ENCODE measurements at regions not wholly inside any gene's neighbourhood (a gene's known extent, or its start where the extent isn't known, plus 50 kb on each side); places are given as distances from the start of the nearest gene placed in this dataset.

DNA sequence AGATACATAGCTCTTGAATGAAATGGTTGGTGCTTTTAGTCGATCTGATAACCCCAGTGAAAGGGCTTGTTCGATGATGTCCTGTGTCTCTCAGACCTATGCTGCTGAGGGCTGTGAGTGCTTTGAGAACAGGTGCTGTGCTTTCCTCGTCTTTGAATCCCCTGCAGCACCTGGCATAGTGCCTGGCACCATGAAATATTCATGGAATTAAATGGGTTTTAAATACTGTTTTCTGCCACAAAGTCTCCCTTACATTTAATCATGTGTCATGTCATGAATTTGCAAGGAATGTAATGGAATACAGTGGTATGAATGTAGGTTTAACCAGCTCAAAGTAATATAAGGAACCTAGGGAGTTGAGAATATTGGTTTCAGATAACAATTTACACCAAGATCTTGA, 220.5 kb upstream of the PRICKLE1 start:
- Histone ChIP-seq H2AFZ (ENCODE audit: low read depth, low read length, poor library complexity, severe bottlenecking) (no peak overlapping the region), H3K9ac (ENCODE audit: low read length) (no peak overlapping the region), H3K9me3 (ENCODE audit: control insufficient read depth in 1 of 2, insufficient read depth in 1 of 2, low read depth in 1 of 2, low read length in 2 of 2) (no peaks in the 10 kb centered on the region), H3K27me3 (ENCODE audit: insufficient read depth, low read length) (no peaks in the 10 kb centered on the region), H3K9me2 (ENCODE audit: insufficient read depth) (no peaks in the 10 kb centered on the region), H3K4me2 (ENCODE audit: low read length) (no peak overlapping the region), H4K20me1 (ENCODE audit: insufficient read depth) (no peaks in the 10 kb centered on the region), H3K36me3 (ENCODE audit: control insufficient read depth in 1 of 2, insufficient read depth in 2 of 2, low read length in 2 of 2) (no peaks in the 10 kb centered on the region), H3K4me1 (ENCODE audit: control insufficient read depth in 1 of 2, insufficient read depth in 2 of 2, low read length in 2 of 2) (no peaks in the 10 kb centered on the region), H3K79me2 (ENCODE audit: insufficient read depth, low read length) (no peaks in the 10 kb centered on the region), H3K27ac (ENCODE audit: low read depth, low read length) (no peak overlapping the region), H3K4me3 (replicated peaks in 1 of 2; ENCODE audit: low read depth in 1 of 2, low read length in 2 of 2) (no peak overlapping the region)
- BruUV-seq (replicated peaks): no TSS peak
- ChIA-PET CTCF (no interaction called here), RAD21 (ENCODE audit: low non-redundant PET in 1 of 2, low total read pairs in 2 of 2, uncharacterized antibody in 2 of 2, unreplicated experiment in 2 of 2) (no interaction called here), POLR2A (no interaction called here)
- TF ChIP-seq RAD21 (IDR thresholded peaks at IDR 0.05; ENCODE audit: low read depth): no peak
- TF ChIP-seq YY1 (IDR thresholded peaks at IDR 0.05; ENCODE audit: extremely low read depth, insufficient replicate concordance, low read depth, low read length): no peak
- DNase-seq (ENCODE audit: low read depth, low spot score): no peak
- ATAC-seq: no peak
- intact Hi-C loops (cut with micrococcal nuclease): no loop called here

DNA sequence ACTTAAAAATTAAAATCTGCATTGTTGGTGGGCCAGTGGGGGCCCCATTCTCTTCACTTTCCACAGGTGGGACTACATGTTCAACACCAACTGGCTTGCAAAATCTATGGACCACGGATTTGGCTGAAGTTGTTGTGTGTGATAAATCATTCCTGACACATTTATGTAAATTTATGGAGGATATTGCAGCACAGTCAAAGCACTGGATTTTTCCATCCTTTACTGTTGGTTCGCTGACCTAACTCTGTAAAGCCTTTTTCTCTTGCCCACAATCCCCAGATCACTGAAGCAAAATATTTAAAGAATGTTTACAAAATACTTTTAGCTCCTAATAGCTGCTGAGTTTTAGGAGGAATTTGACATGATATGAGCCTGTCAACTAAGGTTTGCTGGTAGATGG, 219.7 kb upstream of the PRICKLE1 start:
- H3K4me3 ChIP-seq (replicated peaks in 1 of 2; ENCODE audit: low read depth in 1 of 2, low read length in 2 of 2): no peak overlapping the region
- no TSS peak for BruUV-seq (replicated peaks)

More for the DNA sequence above, 219.7 kb upstream of the PRICKLE1 start:
- no peak overlapping the region for H3K27ac ChIP-seq (ENCODE audit: low read depth, low read length)
- ATAC-seq: no peak
- no peaks in the 10 kb centered on the region for H3K9me3 ChIP-seq (ENCODE audit: control insufficient read depth in 1 of 2, insufficient read depth in 1 of 2, low read depth in 1 of 2, low read length in 2 of 2)
- ChIA-PET POLR2A (no interaction called here), CTCF (no interaction called here), RAD21 (ENCODE audit: low non-redundant PET in 1 of 2, low total read pairs in 2 of 2, uncharacterized antibody in 2 of 2, unreplicated experiment in 2 of 2) (no interaction called here)
- H3K79me2 ChIP-seq (ENCODE audit: insufficient read depth, low read length): no peaks in the 10 kb centered on the region
- intact Hi-C loops (cut with micrococcal nuclease): no loop called here
- no peaks in the 10 kb centered on the region for H3K4me1 ChIP-seq (ENCODE audit: control insufficient read depth in 1 of 2, insufficient read depth in 2 of 2, low read length in 2 of 2)
- H3K27me3 ChIP-seq (ENCODE audit: insufficient read depth, low read length): no peaks in the 10 kb centered on the region
- no peak overlapping the region for H2AFZ ChIP-seq (ENCODE audit: low read depth, low read length, poor library complexity, severe bottlenecking)
- DNase-seq (ENCODE audit: low read depth, low spot score): no peak
- TF ChIP-seq, protein P1, sequence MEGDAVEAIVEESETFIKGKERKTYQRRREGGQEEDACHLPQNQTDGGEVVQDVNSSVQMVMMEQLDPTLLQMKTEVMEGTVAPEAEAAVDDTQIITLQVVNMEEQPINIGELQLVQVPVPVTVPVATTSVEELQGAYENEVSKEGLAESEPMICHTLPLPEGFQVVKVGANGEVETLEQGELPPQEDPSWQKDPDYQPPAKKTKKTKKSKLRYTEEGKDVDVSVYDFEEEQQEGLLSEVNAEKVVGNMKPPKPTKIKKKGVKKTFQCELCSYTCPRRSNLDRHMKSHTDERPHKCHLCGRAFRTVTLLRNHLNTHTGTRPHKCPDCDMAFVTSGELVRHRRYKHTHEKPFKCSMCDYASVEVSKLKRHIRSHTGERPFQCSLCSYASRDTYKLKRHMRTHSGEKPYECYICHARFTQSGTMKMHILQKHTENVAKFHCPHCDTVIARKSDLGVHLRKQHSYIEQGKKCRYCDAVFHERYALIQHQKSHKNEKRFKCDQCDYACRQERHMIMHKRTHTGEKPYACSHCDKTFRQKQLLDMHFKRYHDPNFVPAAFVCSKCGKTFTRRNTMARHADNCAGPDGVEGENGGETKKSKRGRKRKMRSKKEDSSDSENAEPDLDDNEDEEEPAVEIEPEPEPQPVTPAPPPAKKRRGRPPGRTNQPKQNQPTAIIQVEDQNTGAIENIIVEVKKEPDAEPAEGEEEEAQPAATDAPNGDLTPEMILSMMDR (IDR thresholded peaks at IDR 0.05 in 2 of 3, conservative IDR thresholded peaks at IDR 0.05 in 1 of 3; ENCODE audit: borderline replicate concordance in 1 of 3, insufficient read depth in 1 of 3, low read depth in 2 of 3, low read length in 2 of 3): no peak
- TF ChIP-seq CEBPB (IDR thresholded peaks at IDR 0.05; ENCODE audit: low read depth): no peak
- TF ChIP-seq, protein P2, sequence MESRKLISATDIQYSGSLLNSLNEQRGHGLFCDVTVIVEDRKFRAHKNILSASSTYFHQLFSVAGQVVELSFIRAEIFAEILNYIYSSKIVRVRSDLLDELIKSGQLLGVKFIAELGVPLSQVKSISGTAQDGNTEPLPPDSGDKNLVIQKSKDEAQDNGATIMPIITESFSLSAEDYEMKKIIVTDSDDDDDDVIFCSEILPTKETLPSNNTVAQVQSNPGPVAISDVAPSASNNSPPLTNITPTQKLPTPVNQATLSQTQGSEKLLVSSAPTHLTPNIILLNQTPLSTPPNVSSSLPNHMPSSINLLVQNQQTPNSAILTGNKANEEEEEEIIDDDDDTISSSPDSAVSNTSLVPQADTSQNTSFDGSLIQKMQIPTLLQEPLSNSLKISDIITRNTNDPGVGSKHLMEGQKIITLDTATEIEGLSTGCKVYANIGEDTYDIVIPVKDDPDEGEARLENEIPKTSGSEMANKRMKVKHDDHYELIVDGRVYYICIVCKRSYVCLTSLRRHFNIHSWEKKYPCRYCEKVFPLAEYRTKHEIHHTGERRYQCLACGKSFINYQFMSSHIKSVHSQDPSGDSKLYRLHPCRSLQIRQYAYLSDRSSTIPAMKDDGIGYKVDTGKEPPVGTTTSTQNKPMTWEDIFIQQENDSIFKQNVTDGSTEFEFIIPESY (IDR thresholded peaks at IDR 0.05; ENCODE audit: extremely low read depth, insufficient replicate concordance, low read length): no peak
- TF ChIP-seq TCF7L2 (IDR thresholded peaks at IDR 0.05; ENCODE audit: borderline replicate concordance, extremely low read depth, insufficient read depth, insufficient read length): no peak
- TF ChIP-seq ELF1 (IDR thresholded peaks at IDR 0.05; ENCODE audit: borderline replicate concordance, low read depth): no peak
- TF ChIP-seq EZH2 (IDR thresholded peaks at IDR 0.05): no peak
- no peak for TF ChIP-seq FOSL1 (IDR thresholded peaks at IDR 0.05; ENCODE audit: low read depth)
- TF ChIP-seq, protein P3, sequence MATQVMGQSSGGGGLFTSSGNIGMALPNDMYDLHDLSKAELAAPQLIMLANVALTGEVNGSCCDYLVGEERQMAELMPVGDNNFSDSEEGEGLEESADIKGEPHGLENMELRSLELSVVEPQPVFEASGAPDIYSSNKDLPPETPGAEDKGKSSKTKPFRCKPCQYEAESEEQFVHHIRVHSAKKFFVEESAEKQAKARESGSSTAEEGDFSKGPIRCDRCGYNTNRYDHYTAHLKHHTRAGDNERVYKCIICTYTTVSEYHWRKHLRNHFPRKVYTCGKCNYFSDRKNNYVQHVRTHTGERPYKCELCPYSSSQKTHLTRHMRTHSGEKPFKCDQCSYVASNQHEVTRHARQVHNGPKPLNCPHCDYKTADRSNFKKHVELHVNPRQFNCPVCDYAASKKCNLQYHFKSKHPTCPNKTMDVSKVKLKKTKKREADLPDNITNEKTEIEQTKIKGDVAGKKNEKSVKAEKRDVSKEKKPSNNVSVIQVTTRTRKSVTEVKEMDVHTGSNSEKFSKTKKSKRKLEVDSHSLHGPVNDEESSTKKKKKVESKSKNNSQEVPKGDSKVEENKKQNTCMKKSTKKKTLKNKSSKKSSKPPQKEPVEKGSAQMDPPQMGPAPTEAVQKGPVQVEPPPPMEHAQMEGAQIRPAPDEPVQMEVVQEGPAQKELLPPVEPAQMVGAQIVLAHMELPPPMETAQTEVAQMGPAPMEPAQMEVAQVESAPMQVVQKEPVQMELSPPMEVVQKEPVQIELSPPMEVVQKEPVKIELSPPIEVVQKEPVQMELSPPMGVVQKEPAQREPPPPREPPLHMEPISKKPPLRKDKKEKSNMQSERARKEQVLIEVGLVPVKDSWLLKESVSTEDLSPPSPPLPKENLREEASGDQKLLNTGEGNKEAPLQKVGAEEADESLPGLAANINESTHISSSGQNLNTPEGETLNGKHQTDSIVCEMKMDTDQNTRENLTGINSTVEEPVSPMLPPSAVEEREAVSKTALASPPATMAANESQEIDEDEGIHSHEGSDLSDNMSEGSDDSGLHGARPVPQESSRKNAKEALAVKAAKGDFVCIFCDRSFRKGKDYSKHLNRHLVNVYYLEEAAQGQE (IDR thresholded peaks at IDR 0.05; ENCODE audit: low read depth): no peak
- TF ChIP-seq ZFX (IDR thresholded peaks at IDR 0.05): no peak
- H3K36me3 ChIP-seq (ENCODE audit: control insufficient read depth in 1 of 2, insufficient read depth in 2 of 2, low read length in 2 of 2): no peaks in the 10 kb centered on the region
- no peaks in the 10 kb centered on the region for H3K9me2 ChIP-seq (ENCODE audit: insufficient read depth)
- H4K20me1 ChIP-seq (ENCODE audit: insufficient read depth): no peaks in the 10 kb centered on the region
- H3K4me2 ChIP-seq (ENCODE audit: low read length): no peak overlapping the region
- no peak overlapping the region for H3K9ac ChIP-seq (ENCODE audit: low read length)
